NOMO-1 (cell line): ENCODE measurements at regions not wholly inside any gene's neighbourhood (a gene's known extent, or its start where the extent isn't known, plus 50 kb on each side); places are given as distances from the start of the nearest gene placed in this dataset.
"Not testable (repeated sequence)": the region's sequence is repeated elsewhere in the genome, so short reads cannot be mapped to it uniquely, and the experiment has no call there.

ENCODE experiments used
- DNase-seq, 2 experiments: peaks; one replicate each; lab custom pipeline; 2025; ENCODE audit not compliant: unreplicated experiment in 2 of 2; lab: John Stamatoyannopoulos, UW

GRCh38 chr6:58073263-58073662 lies 755.8 kb downstream of the PRIM2 start:
- DNase-seq: no peak

GRCh38 chr6:58090067-58090466 lies 772.6 kb downstream of the PRIM2 start:
- not testable (repeated sequence) for DNase-seq

- not testable (repeated sequence) for DNase-seq
These were observed 779.8 kb downstream of the PRIM2 start for GRCh38 chr6:58097251-58097650.

GRCh38 chr6:58113960-58114359 lies 796.5 kb downstream of the PRIM2 start:
- no peak for DNase-seq

GRCh38 chr6:58117162-58117561 lies 799.7 kb downstream of the PRIM2 start:
- not testable (repeated sequence) for DNase-seq

- not testable (repeated sequence) for DNase-seq
These were observed 804.2 kb downstream of the PRIM2 start for GRCh38 chr6:58121616-58122015.

GRCh38 chr6:58123770-58124169 lies 806.3 kb downstream of the PRIM2 start:
- DNase-seq: not testable (repeated sequence)

GRCh38 chr6:58128549-58128948 lies 811.1 kb downstream of the PRIM2 start:
- DNase-seq: not testable (repeated sequence)

GRCh38 chr6:58129098-58129497 lies 811.7 kb downstream of the PRIM2 start:
- DNase-seq: not testable (repeated sequence)

- not testable (repeated sequence) for DNase-seq
These were observed 822.3 kb downstream of the PRIM2 start for GRCh38 chr6:58139746-58140145.

GRCh38 chr6:58171025-58171424 lies 853.6 kb downstream of the PRIM2 start:
- not testable (repeated sequence) for DNase-seq

GRCh38 chr6:58181557-58182065 lies 864.2 kb downstream of the PRIM2 start:
- DNase-seq: not testable (repeated sequence)

GRCh38 chr6:58185300-58185699 lies 867.9 kb downstream of the PRIM2 start:
- DNase-seq: not testable (repeated sequence)

- not testable (repeated sequence) for DNase-seq
These were observed 875.8 kb downstream of the PRIM2 start for GRCh38 chr6:58193209-58193608.

- DNase-seq: no peak
These were observed 880.9 kb downstream of the PRIM2 start for GRCh38 chr6:58198301-58198700.

GRCh38 chr6:58237124-58237523 lies 919.7 kb downstream of the PRIM2 start:
- DNase-seq: not testable (repeated sequence)

- not testable (repeated sequence) for DNase-seq
These were observed 921.0 kb downstream of the PRIM2 start for GRCh38 chr6:58238421-58238820.

GRCh38 chr6:58257625-58258024 lies 940.2 kb downstream of the PRIM2 start:
- DNase-seq: not testable (repeated sequence)

GRCh38 chr6:58290177-58290576 lies 972.7 kb downstream of the PRIM2 start:
- no peak for DNase-seq

- DNase-seq: not testable (repeated sequence)
These were observed 973.9 kb downstream of the PRIM2 start for GRCh38 chr6:58291319-58291718.

GRCh38 chr6:58307901-58308300 lies 990.5 kb downstream of the PRIM2 start:
- DNase-seq: not testable (repeated sequence)

- DNase-seq: not testable (repeated sequence)
These were observed 1014.7 kb downstream of the PRIM2 start for GRCh38 chr6:58332108-58332507.

- DNase-seq: not testable (repeated sequence)
These were observed 1024.9 kb downstream of the PRIM2 start for GRCh38 chr6:58342287-58342686.
